Activated T-helper 9 cell treated with anti-CD3 and anti-CD28 coated beads, Interleukin-2, amount 50 U/mL, for 16 hours (primary cell): ENCODE measurements at regions not wholly inside any gene's neighbourhood (a gene's known extent, or its start where the extent isn't known, plus 50 kb on each side); places are given as distances from the start of the nearest gene placed in this dataset.

ENCODE experiments used
- DNase-seq: peaks from one replicate; pipeline ENCODE4 v3.0.0-alpha.2; 2020; ENCODE audit warnings: low read depth

DNA sequence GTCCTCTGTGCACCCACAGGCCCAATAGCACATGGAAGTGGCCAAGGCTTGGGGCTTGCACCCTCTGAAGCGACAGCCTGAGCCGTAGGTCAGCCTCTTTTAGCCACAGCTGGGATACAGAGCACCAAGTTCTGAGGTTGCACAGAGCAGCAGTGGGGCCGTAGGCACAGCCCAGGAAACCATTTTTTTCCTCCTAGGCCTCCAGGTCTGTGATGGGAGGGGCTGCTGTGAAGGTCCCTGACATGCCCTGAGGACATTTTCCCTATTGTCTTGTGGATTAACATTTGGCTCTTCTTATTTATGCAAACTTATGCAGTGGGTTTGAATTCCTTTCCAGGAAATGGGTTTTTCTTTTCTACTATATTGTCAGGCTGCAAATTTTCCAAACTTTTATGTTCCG lies 878.7 kb upstream of the MAN1A1 start:
- no peak for DNase-seq

DNA sequence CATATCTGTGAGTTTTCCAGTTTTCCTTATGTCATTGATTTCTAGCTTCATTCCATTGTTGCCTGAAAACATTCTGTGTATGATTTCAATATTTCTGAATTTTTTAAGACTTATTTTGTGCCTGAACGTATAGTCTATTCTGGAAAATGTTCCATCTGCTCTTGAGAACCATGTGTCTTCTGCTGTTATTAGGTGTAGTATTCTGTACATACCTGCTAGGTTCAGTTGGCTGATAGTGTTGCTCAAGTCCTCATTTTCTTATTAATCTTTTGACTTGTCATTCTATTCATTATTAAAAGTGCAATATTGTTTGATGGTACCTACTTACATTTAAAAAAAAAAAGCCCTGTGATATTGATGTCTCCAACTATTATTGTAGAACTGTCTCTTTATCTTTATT lies 869.8 kb upstream of the MAN1A1 start:
- DNase-seq, result no peak

DNA sequence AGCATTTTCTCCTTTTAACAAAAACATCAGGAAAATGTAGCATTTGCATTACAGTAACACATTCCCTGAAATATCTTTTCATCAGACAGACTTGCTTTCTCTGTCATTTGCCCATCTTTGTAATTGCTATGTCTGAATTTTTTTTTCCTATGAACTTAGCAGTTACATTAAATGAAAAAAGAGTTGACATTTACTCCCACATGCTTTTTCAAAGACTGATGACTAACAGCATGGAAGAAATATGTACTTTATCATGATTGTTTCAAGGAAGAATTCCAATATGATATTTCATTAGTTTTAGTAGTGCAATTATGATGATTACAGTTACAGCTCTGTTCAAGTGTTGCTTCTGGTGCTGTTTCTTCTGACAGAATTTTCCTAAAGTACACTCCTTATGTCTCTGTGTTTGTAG lies 864.5 kb upstream of the MAN1A1 start:
- DNase-seq, result no peak

GRCh38 chr6:120211955-120212792 lies 862.6 kb upstream of the MAN1A1 start:
- no peak for DNase-seq

- DNase-seq, result no peak
Observed at GRCh38 chr6:120202878-120203277, 853.3 kb upstream of the MAN1A1 start.

- DNase-seq, result no peak
Observed at GRCh38 chr6:120200853-120201252, 851.3 kb upstream of the MAN1A1 start.

GRCh38 chr6:120198033-120198432 lies 848.5 kb upstream of the MAN1A1 start:
- DNase-seq, result no peak

GRCh38 chr6:120186080-120186479 lies 836.5 kb upstream of the MAN1A1 start:
- DNase-seq, result no peak

DNA sequence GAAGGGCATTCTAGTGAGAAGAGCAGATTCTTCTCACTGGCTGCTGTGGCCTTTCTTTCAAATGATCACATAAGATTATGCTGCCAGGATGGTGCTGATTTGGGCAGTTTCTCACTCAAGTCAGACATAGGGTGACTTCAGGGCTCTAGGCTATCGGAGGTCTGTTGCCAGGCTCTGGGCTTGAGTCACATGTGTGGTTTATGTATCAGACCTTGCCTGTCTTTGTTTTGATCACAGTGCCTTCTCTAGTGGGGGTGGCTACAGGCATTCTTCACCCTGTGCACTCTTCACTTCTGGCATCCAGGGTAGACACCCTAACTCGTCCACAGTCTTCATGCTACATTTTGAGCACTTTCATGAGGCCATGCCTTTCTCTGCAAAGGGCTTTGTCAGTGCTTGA lies 823.7 kb upstream of the MAN1A1 start:
- DNase-seq, result no peak

DNA sequence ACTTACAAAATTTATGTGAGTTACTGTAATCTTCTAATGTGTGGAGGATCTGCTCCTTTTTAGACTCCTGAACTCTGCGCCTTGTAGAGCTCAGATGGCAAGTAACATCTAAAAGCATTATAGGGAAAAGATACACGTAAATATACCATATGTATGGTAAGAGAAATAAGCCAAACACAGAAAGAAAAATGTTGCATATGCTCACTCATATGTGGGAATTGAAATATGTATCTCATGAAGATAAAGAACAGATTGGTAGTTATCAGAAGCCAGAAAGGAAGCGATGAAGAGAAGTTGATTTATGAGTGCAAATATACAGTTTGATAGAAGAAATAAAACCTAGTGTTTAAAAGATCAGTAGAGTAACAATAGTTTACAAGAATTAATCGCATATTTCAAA lies 815.0 kb upstream of the MAN1A1 start:
- no peak for DNase-seq

GRCh38 chr6:120157873-120158272 lies 808.3 kb upstream of the MAN1A1 start:
- DNase-seq, result no peak

DNA sequence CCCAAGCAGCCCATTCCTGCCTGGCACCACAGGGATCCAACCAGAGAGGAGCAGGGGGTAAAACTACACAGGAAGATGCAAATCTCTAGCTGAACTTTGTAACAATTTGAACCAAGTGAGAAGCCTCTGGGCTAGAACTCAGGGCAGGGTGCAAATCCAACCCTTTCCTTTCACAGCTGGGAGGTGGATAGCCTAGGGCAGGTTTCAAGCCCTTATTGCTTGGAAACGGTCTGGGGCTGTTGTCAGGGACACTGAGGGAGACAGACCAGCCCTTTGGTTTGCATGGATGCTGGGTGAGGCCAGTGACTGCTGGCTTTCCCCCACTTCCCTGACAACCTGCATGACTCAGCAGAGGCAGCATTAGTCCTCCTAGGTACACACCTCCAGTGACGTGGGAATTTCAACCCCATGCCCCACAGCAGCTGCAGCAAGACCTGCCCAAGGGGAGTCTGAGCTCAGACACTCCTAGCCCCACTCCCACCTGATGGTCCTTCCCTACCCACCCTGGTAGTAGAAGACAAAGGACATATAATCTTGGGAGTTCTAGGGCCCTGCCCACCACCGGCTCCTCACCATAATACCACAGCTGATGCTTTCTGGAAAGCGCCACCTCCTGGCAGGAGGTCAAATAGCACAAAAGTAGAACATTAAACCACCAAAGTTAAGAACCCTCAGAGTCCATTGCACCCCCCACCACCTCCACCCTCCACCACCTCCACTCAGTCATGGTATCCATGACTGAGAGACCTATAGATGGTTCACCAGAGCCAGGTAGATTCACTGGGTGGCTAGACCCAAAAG lies 797.7 kb upstream of the MAN1A1 start:
- no peak for DNase-seq

DNA sequence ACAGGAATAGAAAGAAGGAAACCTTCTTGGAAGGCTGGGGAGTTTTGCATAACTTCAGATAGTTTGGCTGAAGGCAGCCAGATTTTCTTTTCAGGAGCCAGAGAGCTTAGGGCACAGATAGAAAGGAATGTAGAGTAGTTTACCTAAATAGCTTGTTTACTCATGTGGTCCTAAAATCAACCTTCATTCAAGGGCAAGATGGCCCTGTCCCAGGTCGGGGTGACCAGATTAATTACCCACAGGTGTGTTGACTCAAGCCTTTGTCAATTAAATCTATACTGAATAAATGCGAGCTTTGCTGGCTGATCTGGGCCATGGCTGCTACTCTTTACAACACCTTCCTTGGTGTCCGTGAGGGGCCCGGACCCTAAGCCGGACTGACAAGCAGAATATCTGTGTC lies 792.0 kb upstream of the MAN1A1 start:
- no peak for DNase-seq

DNA sequence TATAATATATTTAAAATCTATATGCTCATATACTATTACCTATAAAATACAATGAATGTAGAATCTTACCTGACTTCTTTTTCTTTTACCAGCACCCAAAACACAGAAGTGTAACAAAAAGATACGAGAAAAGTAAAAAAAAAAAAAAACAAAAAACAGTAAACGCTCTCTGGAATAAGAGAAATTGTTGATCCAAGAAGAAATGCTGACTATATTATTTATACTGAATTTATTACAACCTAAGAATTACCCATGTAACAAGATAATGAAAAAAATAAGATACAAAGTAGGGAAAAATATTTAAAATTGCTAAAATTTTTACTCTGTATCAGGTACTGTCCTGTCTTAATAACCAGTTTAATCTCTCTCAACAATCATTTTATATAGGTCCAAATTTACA lies 787.9 kb upstream of the MAN1A1 start:
- DNase-seq, result no peak

- no peak for DNase-seq
Observed at GRCh38 chr6:120129228-120129627, 779.7 kb upstream of the MAN1A1 start.

DNA sequence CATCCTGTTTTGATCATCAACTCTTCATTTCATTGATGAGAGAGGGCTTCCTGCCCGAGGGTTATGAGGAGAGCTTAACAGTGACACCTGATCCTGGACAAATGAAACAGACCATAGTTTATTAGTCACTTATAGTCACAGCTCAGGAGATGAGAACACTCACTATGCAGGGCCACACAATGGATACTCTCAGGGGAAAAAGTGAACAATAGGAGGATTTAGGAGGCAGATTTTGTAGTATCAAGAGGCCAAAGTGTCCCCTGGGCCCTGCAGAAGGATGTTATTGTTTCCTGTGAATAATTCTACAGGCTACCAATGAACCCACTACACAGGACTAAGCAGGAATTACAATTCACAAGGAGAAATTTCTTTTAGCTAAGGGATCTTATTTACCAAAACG lies 772.8 kb upstream of the MAN1A1 start:
- no peak for DNase-seq

GRCh38 chr6:120116343-120116742 lies 766.8 kb upstream of the MAN1A1 start:
- DNase-seq, result no peak

DNA sequence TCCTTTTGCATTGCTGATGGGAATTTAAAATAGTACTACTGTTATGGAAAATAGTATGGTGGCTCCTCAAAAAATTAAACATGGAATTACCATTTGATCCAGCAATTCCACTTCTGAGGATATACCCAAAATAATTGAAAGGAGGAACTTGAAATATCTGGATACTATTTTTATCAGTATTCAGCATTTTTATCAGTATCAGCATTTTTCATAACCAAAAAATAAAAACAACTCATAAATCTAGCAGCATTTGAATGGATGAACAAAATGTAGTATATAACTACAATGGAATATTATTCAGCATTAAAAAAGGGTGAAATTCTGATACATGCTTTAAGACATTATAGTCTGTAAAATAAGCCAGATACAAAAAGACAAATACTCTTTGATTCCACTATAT lies 763.4 kb upstream of the MAN1A1 start:
- no peak for DNase-seq

DNA sequence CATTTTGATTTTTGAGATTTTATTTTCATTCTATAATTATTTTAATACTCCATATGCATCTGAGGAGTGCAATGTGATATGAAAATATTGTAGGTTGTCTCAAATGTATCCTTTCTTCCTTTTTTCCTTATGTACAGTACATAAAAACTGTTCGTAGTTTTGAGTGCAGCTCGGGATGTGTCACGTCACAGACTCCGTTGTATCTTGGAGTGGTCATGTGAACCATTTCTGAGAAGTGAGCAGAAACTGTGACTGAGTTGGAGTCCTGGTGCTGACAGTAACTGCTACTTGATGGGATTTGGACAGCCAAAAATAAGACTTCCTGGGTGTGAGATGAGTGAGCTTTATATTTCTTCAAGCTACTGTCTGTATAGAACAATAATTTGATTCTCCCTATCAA lies 761.4 kb upstream of the MAN1A1 start:
- DNase-seq, result no peak

- no peak for DNase-seq
Observed at GRCh38 chr6:120108061-120108795, 758.7 kb upstream of the MAN1A1 start.

- DNase-seq, result no peak
Observed at GRCh38 chr6:120103618-120104017, 754.1 kb upstream of the MAN1A1 start.

- DNase-seq, result no peak
Observed at GRCh38 chr6:120096696-120097260, 747.2 kb upstream of the MAN1A1 start.
